ENCODE measurements at regions not wholly inside any gene's neighbourhood (a gene's known extent, or its start where the extent isn't known, plus 50 kb on each side); places are given as distances from the start of the nearest gene placed in this dataset.

DNA sequence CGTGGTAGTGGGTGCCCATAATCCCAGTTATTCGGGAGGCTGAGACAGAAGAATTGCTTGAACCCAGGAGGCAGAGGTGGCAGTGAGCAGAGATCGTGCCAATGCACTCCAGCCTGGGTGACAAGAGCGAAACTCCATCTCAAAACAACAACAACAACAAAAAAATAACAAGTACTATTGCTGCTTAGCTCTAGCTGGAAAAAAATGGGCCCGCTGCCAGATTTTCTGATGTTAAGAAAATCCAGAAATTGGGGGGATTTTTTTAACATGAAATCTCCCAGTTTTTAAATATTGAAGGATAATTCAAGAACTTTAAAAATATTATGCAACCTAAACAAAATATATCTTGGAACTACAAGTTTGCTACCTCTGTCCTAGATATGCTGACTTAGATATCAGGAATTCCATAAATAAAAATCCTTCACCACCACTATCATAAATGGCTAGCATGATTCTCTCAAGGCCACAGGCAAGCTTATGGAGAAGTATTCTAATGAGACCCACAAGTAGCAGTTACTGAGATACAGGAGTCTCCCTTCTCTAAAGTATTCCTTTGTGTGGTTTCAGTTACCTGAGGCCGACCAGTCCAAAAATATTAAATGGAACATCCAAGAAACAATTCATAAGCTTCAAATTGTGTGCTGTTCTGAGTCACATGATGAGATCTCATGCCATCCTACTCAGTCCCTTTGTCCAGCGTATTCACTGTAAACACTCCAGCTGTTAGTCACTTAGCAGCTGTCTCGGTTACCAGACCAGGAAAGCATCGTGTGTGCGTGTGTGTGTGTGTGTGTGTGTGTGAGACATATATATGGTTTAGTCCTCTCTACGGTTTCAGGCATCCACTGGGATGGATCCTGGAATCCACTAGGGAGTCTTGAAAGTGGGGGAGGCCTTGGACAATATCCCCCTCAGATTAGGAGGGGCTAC is 277.2 kb downstream of the TBL1XR1 start:
- no peaks in the 10 kb centered on the region for H3K36me3 ChIP-seq (ENCODE audit: insufficient read depth, low read length)
- no peak overlapping the region for H3K9ac ChIP-seq (ENCODE audit: low read depth, low read length)
- no peaks in the 10 kb centered on the region for H3K9me3 ChIP-seq (ENCODE audit: insufficient read depth, low read length, severe bottlenecking)
- H4K20me1 ChIP-seq (ENCODE audit: insufficient read depth, low read length) = no peaks in the 10 kb centered on the region
- H3K27ac ChIP-seq (ENCODE audit: low read length) = no peak overlapping the region
- DNase-seq (no peak), ATAC-seq (ENCODE audit: insufficient read depth, low read depth) (no peak)
- TF ChIP-seq EZH2 (IDR thresholded peaks at IDR 0.05; ENCODE audit: borderline replicate concordance, low read depth, low read length, severe bottlenecking) (no peak), CTCF (IDR thresholded peaks at IDR 0.05; ENCODE audit: borderline replicate concordance, extremely low read depth, low read length, poor library complexity, severe bottlenecking) (no peak)
- no peak overlapping the region for H2AFZ ChIP-seq (ENCODE audit: low read depth, low read length)
- no peaks in the 10 kb centered on the region for H3K27me3 ChIP-seq (ENCODE audit: insufficient read depth, low read length, poor library complexity)
- H3K79me2 ChIP-seq (ENCODE audit: insufficient read depth, low read length) = no peaks in the 10 kb centered on the region
- no peak overlapping the region for H3K4me3 ChIP-seq (ENCODE audit: low read depth in 1 of 2, low read length in 2 of 2)
- H3K4me1 ChIP-seq (ENCODE audit: insufficient read depth, low read length) = no peaks in the 10 kb centered on the region
- no peak overlapping the region for H3K4me2 ChIP-seq (ENCODE audit: insufficient read depth, low read length)

- no peak overlapping the region for H2AFZ ChIP-seq (ENCODE audit: low read depth, low read length)
- no peak overlapping the region for H3K9ac ChIP-seq (ENCODE audit: low read depth, low read length)
- H4K20me1 ChIP-seq (ENCODE audit: insufficient read depth, low read length) = no peaks in the 10 kb centered on the region
- no peaks in the 10 kb centered on the region for H3K4me1 ChIP-seq (ENCODE audit: insufficient read depth, low read length)
- TF ChIP-seq EZH2 (IDR thresholded peaks at IDR 0.05; ENCODE audit: borderline replicate concordance, low read depth, low read length, severe bottlenecking) = no peak
- TF ChIP-seq CTCF (IDR thresholded peaks at IDR 0.05; ENCODE audit: borderline replicate concordance, extremely low read depth, low read length, poor library complexity, severe bottlenecking) = no peak
- H3K4me2 ChIP-seq (ENCODE audit: insufficient read depth, low read length) = no peak overlapping the region
- H3K27me3 ChIP-seq (ENCODE audit: insufficient read depth, low read length, poor library complexity) = no peaks in the 10 kb centered on the region
- no peaks in the 10 kb centered on the region for H3K79me2 ChIP-seq (ENCODE audit: insufficient read depth, low read length)
- DNase-seq (no peak), ATAC-seq (ENCODE audit: insufficient read depth, low read depth) (no peak)
- no peaks in the 10 kb centered on the region for H3K36me3 ChIP-seq (ENCODE audit: insufficient read depth, low read length)
- no peaks in the 10 kb centered on the region for H3K9me3 ChIP-seq (ENCODE audit: insufficient read depth, low read length, severe bottlenecking)
- no peak overlapping the region for H3K4me3 ChIP-seq (ENCODE audit: low read depth in 1 of 2, low read length in 2 of 2)
- no peak overlapping the region for H3K27ac ChIP-seq (ENCODE audit: low read length)
Observed at GRCh38 chr3:176916777-176917176, 280.5 kb downstream of the TBL1XR1 start.

DNA sequence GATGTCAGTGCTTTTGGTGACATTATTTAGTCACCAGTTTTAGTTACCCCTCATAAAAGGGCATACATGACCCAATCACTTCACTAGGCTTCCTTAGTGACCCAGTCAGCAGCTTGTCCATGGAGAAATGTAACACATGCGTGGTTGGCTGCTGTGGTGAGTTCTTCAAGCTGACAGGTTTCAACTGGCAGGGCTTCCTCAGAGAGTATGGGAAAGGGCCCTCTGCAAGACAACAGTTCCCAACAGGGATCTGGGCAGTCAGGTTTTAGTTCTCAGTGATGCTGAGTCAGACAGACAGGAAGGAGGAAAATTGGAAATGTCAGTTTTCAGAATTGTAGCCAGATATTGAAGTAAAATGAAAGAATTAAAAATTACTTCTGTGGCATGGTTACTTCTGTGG is 282.5 kb downstream of the TBL1XR1 start:
- H2AFZ ChIP-seq (ENCODE audit: low read depth, low read length) = no peak overlapping the region
- no peak for ATAC-seq (ENCODE audit: insufficient read depth, low read depth)
- H3K36me3 ChIP-seq (ENCODE audit: insufficient read depth, low read length) = no peaks in the 10 kb centered on the region
- no peak overlapping the region for H3K4me2 ChIP-seq (ENCODE audit: insufficient read depth, low read length)
- no peaks in the 10 kb centered on the region for H3K79me2 ChIP-seq (ENCODE audit: insufficient read depth, low read length)
- no peak for DNase-seq
- no peak for TF ChIP-seq EZH2 (IDR thresholded peaks at IDR 0.05; ENCODE audit: borderline replicate concordance, low read depth, low read length, severe bottlenecking)
- no peak for TF ChIP-seq CTCF (IDR thresholded peaks at IDR 0.05; ENCODE audit: borderline replicate concordance, extremely low read depth, low read length, poor library complexity, severe bottlenecking)
- no peaks in the 10 kb centered on the region for H3K27me3 ChIP-seq (ENCODE audit: insufficient read depth, low read length, poor library complexity)
- H3K9me3 ChIP-seq (ENCODE audit: insufficient read depth, low read length, severe bottlenecking) = no peaks in the 10 kb centered on the region
- no peaks in the 10 kb centered on the region for H4K20me1 ChIP-seq (ENCODE audit: insufficient read depth, low read length)
- no peak overlapping the region for H3K9ac ChIP-seq (ENCODE audit: low read depth, low read length)
- no peak overlapping the region for H3K27ac ChIP-seq (ENCODE audit: low read length)
- no peaks in the 10 kb centered on the region for H3K4me1 ChIP-seq (ENCODE audit: insufficient read depth, low read length)
- no peak overlapping the region for H3K4me3 ChIP-seq (ENCODE audit: low read depth in 1 of 2, low read length in 2 of 2)
